OCI-LY7 (cell line): ENCODE measurements at regions not wholly inside any gene's neighbourhood (a gene's known extent, or its start where the extent isn't known, plus 50 kb on each side); places are given as distances from the start of the nearest gene placed in this dataset.
A peak's percentile ranks its signal among the peaks of the same experiment; 100 is the strongest.

Source experiments
- BruUV-seq: library from RNA; stranded (reverse); fragments of 400-500 nt; replicated peaks from 2 replicates; lab custom pipeline; 2021; lab: Mats Ljungman, UMichigan
- CTCF ChIA-PET: fragments of 300-600 bp; sonication (Branson Sonifier 250); formaldehyde crosslinking; loops from one replicate; lab custom pipeline; 2022; ENCODE audit warnings: antibody characterized with exemption; ENCODE audit not compliant: unreplicated experiment; lab: Charles Lee
- POLR2A ChIA-PET: fragments of 300-600 bp; sonication (Branson Sonifier 250); formaldehyde crosslinking; loops from one replicate; lab custom pipeline; 2022; ENCODE audit warnings: antibody characterized with exemption; lab: Charles Lee
- DNase-seq: peaks from one replicate; pipeline ENCODE4 v3.0.0-alpha.2; 2015; ENCODE audit warnings: low spot score
- H2AFZ ChIP-seq: fragments of 200-600 bp; sonication (generic), shearing (Covaris generic); 2 replicates; pipeline ENCODE4 v1.6.1; 2014; ENCODE audit warnings: mild to moderate bottlenecking, antibody characterized with exemption, low read length, moderate library complexity
- H3K27ac ChIP-seq: fragments of 200-600 bp; sonication (generic); 2 replicates; pipeline ENCODE4 v1.5.1; 2014; ENCODE audit warnings: mixed run types, low read depth, mild to moderate bottlenecking, moderate library complexity, low read length, inconsistent platforms; ENCODE audit not compliant: poor library complexity, severe bottlenecking
- H3K36me3 ChIP-seq: fragments of 200-600 bp; sonication (generic); 2 replicates; pipeline ENCODE4 v1.6.1; 2014; ENCODE audit warnings: mild to moderate bottlenecking, antibody characterized with exemption, low read length, moderate library complexity, mixed read lengths; ENCODE audit not compliant: insufficient read depth
- H3K4me1 ChIP-seq: fragments of 200-600 bp; sonication (generic); 2 replicates; pipeline ENCODE4 v1.5.1; 2014; ENCODE audit warnings: mild to moderate bottlenecking, low read length; ENCODE audit not compliant: insufficient read depth, poor library complexity, severe bottlenecking
- H3K4me2 ChIP-seq: fragments of 200-600 bp; sonication (generic); 2 replicates; pipeline ENCODE4 v1.6.1; 2014; ENCODE audit warnings: mild to moderate bottlenecking, low read length
- H3K4me3 ChIP-seq: fragments of 200-600 bp; sonication (generic); 2 replicates; pipeline ENCODE4 v1.5.1; 2014; ENCODE audit warnings: mild to moderate bottlenecking, low read depth, low read length; ENCODE audit not compliant: poor library complexity, severe bottlenecking
- H3K79me2 ChIP-seq: fragments of 200-600 bp; sonication (generic); 2 replicates; pipeline ENCODE4 v1.6.1; 2016; ENCODE audit warnings: low read depth, mild to moderate bottlenecking, low read length, moderate library complexity, mixed read lengths; ENCODE audit not compliant: insufficient read depth
- H3K9me2 ChIP-seq: fragments of 200-600 bp; sonication (generic); 2 replicates; pipeline ENCODE4 v1.6.1; 2016; ENCODE audit warnings: mild to moderate bottlenecking, low read length, mixed read lengths; ENCODE audit not compliant: insufficient read depth
- H3K9me3 ChIP-seq: fragments of 200-600 bp; sonication (generic); 2 replicates; pipeline ENCODE4 v1.6.1; 2014; ENCODE audit warnings: mild to moderate bottlenecking, mixed run types, low read length, mixed read lengths
- H4K20me1 ChIP-seq: fragments of 200-600 bp; sonication (generic); 2 replicates; pipeline ENCODE4 v1.6.1; 2014; ENCODE audit warnings: mild to moderate bottlenecking, antibody characterized with exemption, low read length, moderate library complexity, mixed read lengths; ENCODE audit not compliant: insufficient read depth
- EZH2phosphoT487 ChIP-seq: fragments of 200-600 bp; sonication (generic); IDR thresholded peaks from 2 replicates; pipeline ENCODE4 v1.6.1; 2018; ENCODE audit warnings: low read depth, borderline replicate concordance, mild to moderate bottlenecking, mixed run types, antibody characterized with exemption, low read length, moderate library complexity, mixed read lengths
- intact Hi-C: fragments of 100-400 bp; cut with micrococcal nuclease; formaldehyde crosslinking; loops from one replicate; pipeline ENCODE4 v1.10.0; 2022; ENCODE audit not compliant: unreplicated experiment
- TF ChIP-seq, protein P1 (sequence below): fragments of 200-600 bp; sonication (generic); conservative IDR thresholded peaks from 2 replicates; pipeline ENCODE4 v1.5.1; 2014; ENCODE audit warnings: mild to moderate bottlenecking, antibody characterized with exemption, low read length, moderate library complexity, mixed read lengths

DNA sequence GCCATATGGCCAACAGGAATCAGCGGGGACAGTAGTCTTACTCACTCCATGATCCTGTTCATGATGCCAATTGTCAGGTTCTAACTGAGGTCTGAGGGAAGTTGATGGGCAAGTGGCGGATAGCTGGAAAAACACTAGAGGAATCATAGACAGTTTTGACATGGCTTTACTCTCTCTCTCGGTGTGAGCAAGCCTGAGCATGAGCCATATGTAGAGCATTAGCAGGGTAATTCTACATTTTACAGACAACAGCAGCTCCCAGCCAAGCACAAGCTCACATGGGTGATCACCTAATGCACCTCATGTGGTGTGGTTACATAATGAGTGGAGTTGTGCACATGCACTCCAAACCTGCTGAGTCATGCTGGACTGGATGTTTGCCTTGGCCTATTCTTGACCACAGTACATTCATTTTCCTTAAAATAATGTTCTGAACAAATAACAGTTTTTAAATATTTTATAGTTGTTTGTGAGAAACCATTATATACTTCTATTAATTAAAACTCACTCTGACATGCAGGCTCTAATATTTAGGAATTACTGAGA lies 429.2 kb downstream of the GPAT3 start:
- no peaks in the 10 kb centered on the region for H4K20me1 ChIP-seq
- ChIA-PET CTCF (no interaction called here), POLR2A (no interaction called here)
- no peaks in the 10 kb centered on the region for H3K79me2 ChIP-seq
- intact Hi-C loops: no loop called here
- H3K4me3 ChIP-seq: no peak overlapping the region
- H3K4me2 ChIP-seq: no peak overlapping the region
- H3K9me2 ChIP-seq: no peaks in the 10 kb centered on the region
- peaks cover 13% of the 10 kb centered on the region for H3K9me3 ChIP-seq
- BruUV-seq: no TSS peak
- TF ChIP-seq, protein P1, sequence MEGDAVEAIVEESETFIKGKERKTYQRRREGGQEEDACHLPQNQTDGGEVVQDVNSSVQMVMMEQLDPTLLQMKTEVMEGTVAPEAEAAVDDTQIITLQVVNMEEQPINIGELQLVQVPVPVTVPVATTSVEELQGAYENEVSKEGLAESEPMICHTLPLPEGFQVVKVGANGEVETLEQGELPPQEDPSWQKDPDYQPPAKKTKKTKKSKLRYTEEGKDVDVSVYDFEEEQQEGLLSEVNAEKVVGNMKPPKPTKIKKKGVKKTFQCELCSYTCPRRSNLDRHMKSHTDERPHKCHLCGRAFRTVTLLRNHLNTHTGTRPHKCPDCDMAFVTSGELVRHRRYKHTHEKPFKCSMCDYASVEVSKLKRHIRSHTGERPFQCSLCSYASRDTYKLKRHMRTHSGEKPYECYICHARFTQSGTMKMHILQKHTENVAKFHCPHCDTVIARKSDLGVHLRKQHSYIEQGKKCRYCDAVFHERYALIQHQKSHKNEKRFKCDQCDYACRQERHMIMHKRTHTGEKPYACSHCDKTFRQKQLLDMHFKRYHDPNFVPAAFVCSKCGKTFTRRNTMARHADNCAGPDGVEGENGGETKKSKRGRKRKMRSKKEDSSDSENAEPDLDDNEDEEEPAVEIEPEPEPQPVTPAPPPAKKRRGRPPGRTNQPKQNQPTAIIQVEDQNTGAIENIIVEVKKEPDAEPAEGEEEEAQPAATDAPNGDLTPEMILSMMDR: no peak
- TF ChIP-seq EZH2phosphoT487: no peak
- no peaks in the 10 kb centered on the region for H3K36me3 ChIP-seq
- H3K27ac ChIP-seq: no peak overlapping the region
- DNase-seq: peak; percentile 52
- H2AFZ ChIP-seq: no peak overlapping the region
- H3K4me1 ChIP-seq: no peaks in the 10 kb centered on the region

DNA sequence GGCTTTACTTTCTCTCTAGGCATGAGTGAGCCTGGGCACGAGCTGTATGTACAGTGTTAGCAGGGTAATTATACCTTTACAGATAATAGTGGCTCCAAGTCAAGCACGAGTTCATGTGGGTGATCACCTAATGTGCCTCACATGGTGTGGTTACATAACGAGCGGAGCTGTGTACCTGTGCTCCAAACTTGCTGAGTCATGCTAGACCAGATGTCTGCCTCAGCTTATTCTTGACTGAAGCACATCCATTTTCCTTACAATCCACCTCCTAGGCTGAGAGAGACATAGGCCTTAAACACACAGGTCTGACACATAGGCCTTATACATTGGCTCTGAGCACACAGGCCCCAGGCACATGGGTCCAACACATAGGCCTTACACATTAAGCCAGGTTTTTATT lies 426.6 kb downstream of the GPAT3 start:
- BruUV-seq: no TSS peak
- CTCF ChIA-PET: interaction anchor here (0.6 kb wide), 1 partner anchor 324 kb away, joined by 3 read pairs; no protein-coding TSS in a partner anchor
- H4K20me1 ChIP-seq: no peaks in the 10 kb centered on the region
- no peaks in the 10 kb centered on the region for H3K9me2 ChIP-seq
- H3K4me2 ChIP-seq: no peak overlapping the region
- no peaks in the 10 kb centered on the region for H3K4me1 ChIP-seq
- intact Hi-C loops: no loop called here
- no peaks in the 10 kb centered on the region for H3K79me2 ChIP-seq
- TF ChIP-seq, protein P1: no peak
- no peak for TF ChIP-seq EZH2phosphoT487
- DNase-seq: no peak
- peaks cover 13% of the 10 kb centered on the region for H3K9me3 ChIP-seq
- H3K27ac ChIP-seq: no peak overlapping the region
- no peak overlapping the region for H3K4me3 ChIP-seq
- no peak overlapping the region for H2AFZ ChIP-seq
- POLR2A ChIA-PET: no interaction called here
- no peaks in the 10 kb centered on the region for H3K36me3 ChIP-seq

DNA sequence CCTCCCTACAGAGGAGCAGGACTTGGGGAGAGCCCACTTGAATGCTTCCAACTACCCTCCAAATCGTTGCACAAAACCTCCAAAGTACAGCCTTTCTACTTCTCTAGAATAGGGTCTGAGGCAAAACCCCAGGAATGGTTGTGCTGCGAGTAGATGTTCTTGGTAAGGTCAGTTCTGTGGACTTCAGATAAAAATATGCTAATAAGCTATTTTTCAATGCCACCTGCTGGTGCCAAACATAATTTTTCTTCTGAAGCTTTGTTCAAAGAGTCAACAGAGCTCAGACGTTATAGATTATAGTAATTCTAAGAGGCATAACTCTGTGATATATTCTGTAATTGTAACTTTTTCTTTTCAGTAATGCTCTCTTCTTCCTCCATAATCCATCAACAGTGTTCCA lies 425.7 kb downstream of the GPAT3 start:
- BruUV-seq: no TSS peak

More for the DNA sequence above, 425.7 kb downstream of the GPAT3 start:
- no peaks in the 10 kb centered on the region for H3K36me3 ChIP-seq
- no peak overlapping the region for H2AFZ ChIP-seq
- CTCF ChIA-PET: interaction anchor here (0.6 kb wide), 1 partner anchor 18 kb away, joined by 4 read pairs; no protein-coding TSS in a partner anchor
- H3K4me1 ChIP-seq: no peaks in the 10 kb centered on the region
- DNase-seq: no peak
- peaks cover 13% of the 10 kb centered on the region for H3K9me3 ChIP-seq
- H3K4me2 ChIP-seq: no peak overlapping the region
- no peak for TF ChIP-seq EZH2phosphoT487
- TF ChIP-seq, protein P1: no peak
- no peak overlapping the region for H3K27ac ChIP-seq
- no peaks in the 10 kb centered on the region for H3K79me2 ChIP-seq
- POLR2A ChIA-PET: no interaction called here
- no peaks in the 10 kb centered on the region for H4K20me1 ChIP-seq
- intact Hi-C loops: no loop called here
- H3K9me2 ChIP-seq: no peaks in the 10 kb centered on the region
- H3K4me3 ChIP-seq: no peak overlapping the region
